ENCODE measurements at regions not wholly inside any gene's neighbourhood (a gene's known extent, or its start where the extent isn't known, plus 50 kb on each side); places are given as distances from the start of the nearest gene placed in this dataset.
A peak's percentile ranks its signal among the peaks of the same experiment; 100 is the strongest.
"Not testable (repeated sequence)": the region's sequence is repeated elsewhere in the genome, so short reads cannot be mapped to it uniquely, and the experiment has no call there.

- DNase-seq = no peak
Measured at GRCh38 chr2:175872721-175873120, 129.3 kb downstream of the LNPK start.

- no peak for DNase-seq
Measured at GRCh38 chr2:175872005-175872348, 130.1 kb downstream of the LNPK start.

- no peak for DNase-seq
Measured at GRCh38 chr2:175871331-175872004, 130.6 kb downstream of the LNPK start.

GRCh38 chr2:175865716-175866115 is 136.4 kb downstream of the LNPK start:
- DNase-seq = no peak

GRCh38 chr2:175864137-175864850 is 137.8 kb downstream of the LNPK start:
- DNase-seq = peak; percentile 59

- DNase-seq = no peak
Measured at GRCh38 chr2:175861958-175862357, 140.1 kb downstream of the LNPK start.

GRCh38 chr2:175855794-175856453 is 146.1 kb downstream of the LNPK start:
- DNase-seq = no peak

GRCh38 chr2:175855236-175855635 is 146.8 kb downstream of the LNPK start:
- DNase-seq = no peak

GRCh38 chr2:175854665-175855064 is 147.4 kb downstream of the LNPK start:
- peak; percentile 63 for DNase-seq

GRCh38 chr2:175854129-175854528 is 147.9 kb downstream of the LNPK start:
- peak; percentile 54 for DNase-seq

- DNase-seq = peak; percentile 65
Measured at GRCh38 chr2:175853616-175853890, 148.5 kb downstream of the LNPK start.

- peak; percentile 63 for DNase-seq
Measured at GRCh38 chr2:175852879-175853615, 149.0 kb downstream of the LNPK start.

- DNase-seq = no peak
Measured at GRCh38 chr2:175847128-175847527, 154.9 kb downstream of the LNPK start.

GRCh38 chr2:175844169-175844568 is 157.9 kb downstream of the LNPK start:
- DNase-seq = no peak

- DNase-seq = no peak
Measured at GRCh38 chr2:175843625-175844024, 158.4 kb downstream of the LNPK start.

GRCh38 chr2:175842996-175843395 is 159.1 kb downstream of the LNPK start:
- DNase-seq = no peak

- not testable (repeated sequence) for DNase-seq
Measured at GRCh38 chr2:175840765-175841164, 161.3 kb downstream of the LNPK start.

GRCh38 chr2:175840256-175840655 is 161.8 kb downstream of the LNPK start:
- no peak for DNase-seq

- no peak for DNase-seq
Measured at GRCh38 chr2:175838979-175839378, 163.1 kb downstream of the LNPK start.

- DNase-seq = no peak
Measured at GRCh38 chr2:175837046-175837445, 165.0 kb downstream of the LNPK start.

- DNase-seq = no peak
Measured at GRCh38 chr2:175836361-175836760, 165.7 kb downstream of the LNPK start.

- DNase-seq = peak; percentile 63
Measured at GRCh38 chr2:175834477-175834876, 167.6 kb downstream of the LNPK start.

- DNase-seq = no peak
Measured at GRCh38 chr2:175832866-175833265, 169.2 kb downstream of the LNPK start.

GRCh38 chr2:175829741-175830140 is 172.3 kb downstream of the LNPK start:
- DNase-seq = no peak
